Activated T-cell treated with anti-CD3 and anti-CD28 coated beads, Interleukin-2, amount 50 U/mL, for 4 hours (primary cell): ENCODE measurements at regions not wholly inside any gene's neighbourhood (a gene's known extent, or its start where the extent isn't known, plus 50 kb on each side); places are given as distances from the start of the nearest gene placed in this dataset.
A peak's percentile ranks its signal among the peaks of the same experiment; 100 is the strongest.
"Not testable (repeated sequence)": the region's sequence is repeated elsewhere in the genome, so short reads cannot be mapped to it uniquely, and the experiment has no call there.

Experiments used
- ATAC-seq, 2 donors: fragments of 200-7000 bp; cut with Tn5 transposase; one replicate each; pipeline ENCODE4 v1.10.0; 2021
- DNase-seq: peaks from one replicate; pipeline ENCODE4 v3.0.0-alpha.2; 2020
- H3K27me3 Mint-ChIP-seq: one replicate; pipeline ENCODE4 v1.8.0; 2021; ENCODE audit warnings: low read depth, mixed read lengths
- H3K36me3 Mint-ChIP-seq: one replicate; pipeline ENCODE4 v1.8.0; 2022; ENCODE audit warnings: mixed read lengths; ENCODE audit not compliant: insufficient read depth
- H3K4me1 Mint-ChIP-seq: one replicate; pipeline ENCODE4 v1.8.0; 2021; ENCODE audit warnings: low read depth, mixed read lengths
- H3K4me3 Mint-ChIP-seq: one replicate; pipeline ENCODE4 v1.8.0; 2021; ENCODE audit warnings: mild to moderate bottlenecking, moderate library complexity, mixed read lengths
- H3K9me3 Mint-ChIP-seq: one replicate; pipeline ENCODE4 v1.8.0; 2021; ENCODE audit warnings: mixed read lengths

GRCh38 chr2:113386780-113387433, 50.6 kb upstream of the ZNG1B start:
- ATAC-seq, H3K4me1 Mint-ChIP-seq: not testable (repeated sequence)

GRCh38 chr2:113379621-113380020, 57.9 kb upstream of the ZNG1B start:
- DNase-seq, ATAC-seq, H3K4me1 Mint-ChIP-seq, H3K9me3 Mint-ChIP-seq, H3K4me3 Mint-ChIP-seq, H3K27me3 Mint-ChIP-seq, H3K36me3 Mint-ChIP-seq: not testable (repeated sequence)

More at GRCh38 chr2:113386780-113387433, 50.6 kb upstream of the ZNG1B start:
- not testable (repeated sequence) for H3K36me3 Mint-ChIP-seq, H3K4me3 Mint-ChIP-seq, DNase-seq, H3K9me3 Mint-ChIP-seq
- peaks cover 11% of the 10 kb centered on the region for H3K27me3 Mint-ChIP-seq

GRCh38 chr2:113376913-113377445, 60.5 kb upstream of the ZNG1B start:
- H3K36me3 Mint-ChIP-seq = no peaks in the 10 kb centered on the region
- H3K4me3 Mint-ChIP-seq = no peak overlapping the region
- H3K27me3 Mint-ChIP-seq = peaks cover 5% of the 10 kb centered on the region
- peaks cover 3% of the 10 kb centered on the region for H3K4me1 Mint-ChIP-seq
- H3K9me3 Mint-ChIP-seq = no peaks in the 10 kb centered on the region
- ATAC-seq (peak; percentile 66 to 82), DNase-seq (no peak)

GRCh38 chr2:113376253-113376912, 61.1 kb upstream of the ZNG1B start:
- peaks cover 3% of the 10 kb centered on the region for H3K4me1 Mint-ChIP-seq
- no peak for DNase-seq
- ATAC-seq = peak in 1 of 2 donors; percentile 41

GRCh38 chr2:113374857-113375256, 62.6 kb upstream of the ZNG1B start:
- not testable (repeated sequence) for H3K9me3 Mint-ChIP-seq, H3K36me3 Mint-ChIP-seq, H3K27me3 Mint-ChIP-seq, H3K4me3 Mint-ChIP-seq, ATAC-seq, H3K4me1 Mint-ChIP-seq, DNase-seq

More at GRCh38 chr2:113376253-113376912, 61.1 kb upstream of the ZNG1B start:
- H3K4me3 Mint-ChIP-seq = no peak overlapping the region
- H3K36me3 Mint-ChIP-seq = no peaks in the 10 kb centered on the region
- H3K9me3 Mint-ChIP-seq = no peaks in the 10 kb centered on the region
- peaks cover 5% of the 10 kb centered on the region for H3K27me3 Mint-ChIP-seq

- ATAC-seq, H3K4me1 Mint-ChIP-seq, H3K36me3 Mint-ChIP-seq, DNase-seq, H3K4me3 Mint-ChIP-seq, H3K27me3 Mint-ChIP-seq, H3K9me3 Mint-ChIP-seq: not testable (repeated sequence)
Observed at GRCh38 chr2:113372258-113372834, 65.1 kb upstream of the ZNG1B start.

- DNase-seq (peak; percentile 57), ATAC-seq (peak; percentile 89 to 95)
- Mint-ChIP-seq H3K27me3 (peaks cover 5% of the 10 kb centered on the region), H3K9me3 (no peaks in the 10 kb centered on the region), H3K4me3 (no peak overlapping the region), H3K4me1 (peaks cover 4% of the 10 kb centered on the region), H3K36me3 (no peaks in the 10 kb centered on the region)
Observed at GRCh38 chr2:113370478-113371091, 66.9 kb upstream of the ZNG1B start.

- Mint-ChIP-seq H3K27me3 (peaks cover 5% of the 10 kb centered on the region), H3K36me3 (no peaks in the 10 kb centered on the region), H3K9me3 (no peaks in the 10 kb centered on the region), H3K4me3 (no peak overlapping the region), H3K4me1 (peaks cover 4% of the 10 kb centered on the region)
- DNase-seq (no peak), ATAC-seq (no peak)
Observed at GRCh38 chr2:113370030-113370429, 67.5 kb upstream of the ZNG1B start.

GRCh38 chr2:113368581-113368980, 68.9 kb upstream of the ZNG1B start:
- DNase-seq, H3K4me1 Mint-ChIP-seq, H3K27me3 Mint-ChIP-seq, ATAC-seq, H3K4me3 Mint-ChIP-seq, H3K9me3 Mint-ChIP-seq, H3K36me3 Mint-ChIP-seq: not testable (repeated sequence)

- DNase-seq, H3K36me3 Mint-ChIP-seq, H3K9me3 Mint-ChIP-seq, H3K27me3 Mint-ChIP-seq, H3K4me1 Mint-ChIP-seq, ATAC-seq, H3K4me3 Mint-ChIP-seq: not testable (repeated sequence)
Observed at GRCh38 chr2:113366821-113367220, 70.7 kb upstream of the ZNG1B start.

GRCh38 chr2:113365791-113366190, 71.7 kb upstream of the ZNG1B start:
- not testable (repeated sequence) for H3K9me3 Mint-ChIP-seq, H3K4me1 Mint-ChIP-seq, DNase-seq, H3K27me3 Mint-ChIP-seq, ATAC-seq, H3K36me3 Mint-ChIP-seq, H3K4me3 Mint-ChIP-seq

- not testable (repeated sequence) for H3K9me3 Mint-ChIP-seq, H3K36me3 Mint-ChIP-seq, H3K4me3 Mint-ChIP-seq, ATAC-seq, H3K4me1 Mint-ChIP-seq, DNase-seq, H3K27me3 Mint-ChIP-seq
Observed at GRCh38 chr2:113365290-113365689, 72.2 kb upstream of the ZNG1B start.

- no peaks in the 10 kb centered on the region for H3K27me3 Mint-ChIP-seq
- no peak for ATAC-seq
- H3K4me3 Mint-ChIP-seq = no peak overlapping the region
- no peak for DNase-seq
- H3K4me1 Mint-ChIP-seq = peaks cover 4% of the 10 kb centered on the region
- no peaks in the 10 kb centered on the region for H3K9me3 Mint-ChIP-seq
- no peaks in the 10 kb centered on the region for H3K36me3 Mint-ChIP-seq
Observed at GRCh38 chr2:113361051-113361450, 76.4 kb upstream of the ZNG1B start.

GRCh38 chr2:113357071-113357470, 78.3 kb upstream of the PAX8 start:
- Mint-ChIP-seq H3K36me3 (no peaks in the 10 kb centered on the region), H3K27me3 (peaks cover 3% of the 10 kb centered on the region), H3K4me1 (peaks cover 4% of the 10 kb centered on the region), H3K4me3 (no peak overlapping the region), H3K9me3 (no peaks in the 10 kb centered on the region)
- no peak for DNase-seq
- peak in 1 of 2 donors; percentile 34 for ATAC-seq
